Sigmoid colon (tissue), 4 donors: ENCODE measurements at regions not wholly inside any gene's neighbourhood (a gene's known extent, or its start where the extent isn't known, plus 50 kb on each side); places are given as distances from the start of the nearest gene placed in this dataset.

ENCODE experiments used
- EP300 ChIP-seq, 4 donors: sonication (generic); formaldehyde crosslinking; IDR thresholded peaks; one replicate each; pipeline ENCODE4 v1.6.1; 2017; ENCODE audit warnings: antibody characterized with exemption in 4 of 4
- POLR2AphosphoS5 ChIP-seq, 4 donors: sonication (generic); formaldehyde crosslinking; IDR thresholded peaks; one replicate each; pipeline ENCODE4 v1.6.1; 2017; ENCODE audit warnings: antibody characterized with exemption in 4 of 4

DNA sequence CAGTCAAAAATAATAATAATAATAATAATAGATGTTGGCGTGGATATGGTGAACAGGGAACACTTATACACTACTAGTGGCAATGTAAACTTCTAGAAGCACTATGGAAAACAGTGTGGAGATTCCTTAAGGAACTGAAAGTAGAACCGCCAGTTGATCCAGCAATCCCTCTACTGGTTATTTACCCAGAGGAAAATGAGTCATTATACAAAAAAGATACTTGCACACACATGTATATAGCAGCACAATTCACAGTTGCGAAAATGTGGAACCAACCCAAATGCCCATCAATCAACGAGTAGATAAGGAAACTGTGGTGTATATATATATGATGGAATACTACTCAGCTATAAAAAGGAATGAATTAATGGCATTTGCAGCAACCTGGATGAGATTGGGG is 176.0 kb downstream of the PLPP3 start:
- TF ChIP-seq POLR2AphosphoS5 (IDR thresholded peaks at IDR 0.05) (no peak), EP300 (IDR thresholded peaks at IDR 0.05) (no peak)
